LNCaP clone FGC (cell line): ENCODE measurements at regions not wholly inside any gene's neighbourhood (a gene's known extent, or its start where the extent isn't known, plus 50 kb on each side); places are given as distances from the start of the nearest gene placed in this dataset.

Source experiments
- DNase-seq: peaks from one replicate; pipeline ENCODE4 v3.0.0-alpha.2; 2011; ENCODE audit warnings: low read depth
- H3K4me3 ChIP-seq: 2 replicates; pipeline ENCODE4 v1.5.1; 2011; ENCODE audit warnings: mild to moderate bottlenecking, low read depth, low read length, control low read depth
- TF ChIP-seq, protein P1 (sequence below): IDR thresholded peaks from 2 replicates; pipeline ENCODE4 v1.5.1; 2012; ENCODE audit warnings: mild to moderate bottlenecking; ENCODE audit not compliant: control insufficient read depth, insufficient read depth; ENCODE audit errors: extremely low read depth

DNA sequence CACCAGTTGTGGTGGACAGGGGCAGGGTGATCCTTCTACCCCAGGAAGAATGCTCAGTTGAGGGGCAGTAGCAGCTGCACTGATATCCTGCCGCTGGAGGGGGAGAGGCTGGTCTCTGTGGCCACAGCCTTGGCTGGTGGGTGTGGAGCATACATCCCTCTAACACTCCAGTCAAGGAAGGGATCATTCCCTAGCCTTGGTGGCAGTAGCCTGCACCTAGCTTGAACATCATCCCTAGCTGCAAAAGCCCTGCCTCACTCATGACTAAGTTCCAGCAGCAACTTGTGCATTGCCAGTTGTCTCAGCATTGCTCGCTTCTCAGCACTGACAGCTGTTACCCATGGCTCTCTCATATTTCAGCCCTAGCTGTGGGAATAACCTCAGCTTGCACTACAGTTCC, 688.9 kb upstream of the POT1 start:
- no peak overlapping the region for H3K4me3 ChIP-seq
- DNase-seq, result no peak
- TF ChIP-seq, protein P1, sequence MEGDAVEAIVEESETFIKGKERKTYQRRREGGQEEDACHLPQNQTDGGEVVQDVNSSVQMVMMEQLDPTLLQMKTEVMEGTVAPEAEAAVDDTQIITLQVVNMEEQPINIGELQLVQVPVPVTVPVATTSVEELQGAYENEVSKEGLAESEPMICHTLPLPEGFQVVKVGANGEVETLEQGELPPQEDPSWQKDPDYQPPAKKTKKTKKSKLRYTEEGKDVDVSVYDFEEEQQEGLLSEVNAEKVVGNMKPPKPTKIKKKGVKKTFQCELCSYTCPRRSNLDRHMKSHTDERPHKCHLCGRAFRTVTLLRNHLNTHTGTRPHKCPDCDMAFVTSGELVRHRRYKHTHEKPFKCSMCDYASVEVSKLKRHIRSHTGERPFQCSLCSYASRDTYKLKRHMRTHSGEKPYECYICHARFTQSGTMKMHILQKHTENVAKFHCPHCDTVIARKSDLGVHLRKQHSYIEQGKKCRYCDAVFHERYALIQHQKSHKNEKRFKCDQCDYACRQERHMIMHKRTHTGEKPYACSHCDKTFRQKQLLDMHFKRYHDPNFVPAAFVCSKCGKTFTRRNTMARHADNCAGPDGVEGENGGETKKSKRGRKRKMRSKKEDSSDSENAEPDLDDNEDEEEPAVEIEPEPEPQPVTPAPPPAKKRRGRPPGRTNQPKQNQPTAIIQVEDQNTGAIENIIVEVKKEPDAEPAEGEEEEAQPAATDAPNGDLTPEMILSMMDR, result no peak

DNA sequence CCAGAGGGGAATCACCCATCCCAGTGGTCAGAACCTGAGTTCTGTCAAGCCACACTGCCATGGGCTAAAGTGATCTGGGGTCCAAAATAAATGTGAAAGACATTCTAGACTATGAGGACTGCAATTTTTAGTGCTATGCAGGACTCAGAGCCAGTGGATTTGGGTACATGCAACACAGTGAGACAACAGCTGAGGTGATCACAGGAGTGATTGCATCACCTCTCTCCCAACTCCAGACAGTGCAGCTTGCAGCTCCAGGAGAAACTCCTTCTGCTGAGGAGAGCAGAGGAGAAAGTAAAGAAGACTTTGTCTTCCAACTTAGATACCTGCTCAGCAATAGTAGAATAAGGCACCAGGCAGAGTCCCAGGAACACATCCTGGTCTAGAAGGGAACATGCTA, 682.0 kb upstream of the POT1 start:
- TF ChIP-seq, protein P1, result no peak
- DNase-seq, result no peak
- H3K4me3 ChIP-seq, result no peak overlapping the region

DNA sequence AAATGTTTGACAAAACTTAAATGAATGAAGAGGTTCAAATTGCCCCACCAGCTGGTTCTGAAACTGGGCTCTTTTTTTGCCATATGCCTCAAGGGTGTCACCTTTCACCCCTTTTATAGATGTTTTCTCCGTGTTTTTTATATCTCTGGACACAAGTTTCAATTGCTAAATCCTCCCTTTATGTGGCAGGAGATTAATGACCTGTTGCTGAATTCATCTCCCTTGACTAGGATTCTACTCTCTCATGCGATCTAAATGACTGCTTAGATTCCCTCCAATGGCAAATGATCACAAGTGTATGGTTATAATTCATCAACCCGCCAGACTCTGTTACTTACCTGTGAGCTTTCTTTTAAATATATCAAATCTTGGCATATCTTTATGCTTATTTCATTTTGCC, 677.0 kb upstream of the POT1 start:
- no peak overlapping the region for H3K4me3 ChIP-seq
- TF ChIP-seq, protein P1, result no peak
- no peak for DNase-seq

DNA sequence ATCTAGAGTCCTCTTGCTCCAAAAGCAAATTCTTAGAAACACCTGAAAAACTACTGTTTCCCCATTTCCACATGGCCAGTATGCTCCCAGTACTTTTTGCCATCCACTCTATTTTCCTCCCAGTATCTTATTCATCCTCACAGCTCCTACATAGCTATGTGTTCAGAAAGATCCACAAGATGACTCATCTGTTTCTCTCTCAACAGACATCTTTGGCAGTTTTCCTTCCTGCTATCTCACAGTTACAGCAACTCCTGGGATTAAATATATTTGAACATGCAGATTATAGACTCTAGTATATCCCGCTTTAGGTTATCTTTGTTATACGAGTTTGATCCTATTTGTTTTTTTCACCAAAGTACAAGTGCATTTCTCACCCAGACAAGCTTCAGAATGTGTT, 675.6 kb upstream of the POT1 start:
- TF ChIP-seq, protein P1, result 0 out of 2 replicates have a peak, but pooled peaks have one; percentile 9
- H3K4me3 ChIP-seq, result no peak overlapping the region
- peak; percentile 79 for DNase-seq

DNA sequence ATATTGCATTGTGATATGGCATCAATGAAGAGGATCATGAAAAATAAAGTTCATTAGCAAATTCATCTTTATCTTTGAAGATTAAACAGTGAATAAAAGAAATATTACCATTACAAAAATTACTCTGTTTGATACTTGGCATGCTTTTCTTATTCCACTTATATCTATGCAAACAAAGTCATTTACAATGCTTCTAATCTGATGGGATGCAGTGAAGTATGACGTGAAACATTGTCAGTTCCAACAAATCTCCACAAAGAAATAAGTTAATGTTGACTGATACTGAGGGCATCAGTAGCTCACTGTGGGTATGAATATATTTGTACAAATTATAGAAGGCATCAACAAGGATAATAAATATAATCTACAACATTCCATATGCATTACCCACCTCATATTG, 672.8 kb upstream of the POT1 start:
- DNase-seq, result peak; percentile 92
- H3K4me3 ChIP-seq, result no peak overlapping the region
- TF ChIP-seq, protein P1, result no peak

DNA sequence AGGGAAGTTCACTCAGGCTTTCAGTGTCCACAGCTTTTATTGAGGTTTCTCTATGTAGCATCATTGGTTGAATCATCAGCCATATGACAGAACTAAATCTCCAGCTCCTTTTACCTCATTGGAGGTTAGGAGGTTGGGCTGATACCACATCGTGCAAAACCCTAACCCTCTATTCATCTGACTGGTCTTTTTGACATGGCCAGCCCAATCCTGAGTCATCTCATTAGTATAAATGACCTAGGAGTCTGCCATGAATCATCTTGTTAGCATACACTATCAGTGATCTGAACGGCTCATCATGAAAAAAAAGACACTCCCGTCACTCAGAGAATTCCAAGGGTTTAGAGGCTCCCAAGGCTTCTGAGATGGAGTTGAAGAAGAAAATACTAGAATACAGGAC, 669.8 kb upstream of the POT1 start:
- DNase-seq, result no peak
- TF ChIP-seq, protein P1, result no peak
- H3K4me3 ChIP-seq, result no peak overlapping the region

DNA sequence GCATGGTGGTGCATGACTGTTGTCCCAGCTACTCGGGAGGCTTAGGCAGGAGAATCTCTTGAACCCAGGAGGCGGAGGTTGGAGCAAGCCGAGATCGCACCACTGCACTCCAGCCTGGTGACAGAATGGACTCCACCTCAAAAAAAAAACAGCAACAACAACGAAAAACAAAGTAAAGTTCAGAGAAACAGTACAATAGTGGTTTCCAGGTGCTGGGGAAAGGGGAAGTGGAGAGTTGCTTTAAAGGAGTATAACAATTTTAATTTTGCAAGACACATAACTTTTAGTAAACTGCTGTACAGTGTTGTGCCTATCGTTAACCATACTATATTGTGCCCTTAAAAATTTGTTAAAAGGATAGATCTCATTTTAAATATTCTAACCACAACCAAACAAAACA, 662.7 kb upstream of the POT1 start:
- no peak overlapping the region for H3K4me3 ChIP-seq
- DNase-seq, result no peak
- TF ChIP-seq, protein P1, result no peak
